Ammon's horn (tissue), 1 donor: ENCODE measurements at regions not wholly inside any gene's neighbourhood (a gene's known extent, or its start where the extent isn't known, plus 50 kb on each side); places are given as distances from the start of the nearest gene placed in this dataset.
"Not testable (repeated sequence)": the region's sequence is repeated elsewhere in the genome, so short reads cannot be mapped to it uniquely, and the experiment has no call there.

Experiments used
- DNase-seq: peaks from one replicate; pipeline ENCODE4 v3.0.0-alpha.2; 2016; ENCODE audit warnings: low spot score

- no peak for DNase-seq
Observed at GRCh38 chr10:5268743-5269142, 72.1 kb downstream of the AKR1C4 start.

- no peak for DNase-seq
Observed at GRCh38 chr10:5269791-5270190, 73.2 kb downstream of the AKR1C4 start.

DNA sequence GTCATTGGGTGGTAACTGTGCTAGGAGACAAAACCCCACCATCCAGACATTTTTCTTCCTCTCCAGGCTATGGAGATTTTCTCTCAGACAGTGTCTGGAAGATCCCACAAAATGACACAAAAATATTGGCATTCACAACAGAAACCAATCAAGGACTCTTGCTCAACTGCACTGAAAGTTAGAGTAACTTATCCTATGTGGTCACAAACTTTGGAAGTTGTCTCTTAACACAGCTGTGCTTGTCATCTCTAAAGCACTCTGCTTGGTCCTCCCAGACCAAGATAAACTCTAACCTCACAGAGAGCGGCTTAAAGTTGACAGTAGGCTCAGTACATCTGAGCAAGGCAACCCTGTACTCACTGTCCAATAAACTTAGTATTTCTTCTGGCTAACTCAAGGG, 74.9 kb downstream of the AKR1C4 start:
- DNase-seq, result no peak

DNA sequence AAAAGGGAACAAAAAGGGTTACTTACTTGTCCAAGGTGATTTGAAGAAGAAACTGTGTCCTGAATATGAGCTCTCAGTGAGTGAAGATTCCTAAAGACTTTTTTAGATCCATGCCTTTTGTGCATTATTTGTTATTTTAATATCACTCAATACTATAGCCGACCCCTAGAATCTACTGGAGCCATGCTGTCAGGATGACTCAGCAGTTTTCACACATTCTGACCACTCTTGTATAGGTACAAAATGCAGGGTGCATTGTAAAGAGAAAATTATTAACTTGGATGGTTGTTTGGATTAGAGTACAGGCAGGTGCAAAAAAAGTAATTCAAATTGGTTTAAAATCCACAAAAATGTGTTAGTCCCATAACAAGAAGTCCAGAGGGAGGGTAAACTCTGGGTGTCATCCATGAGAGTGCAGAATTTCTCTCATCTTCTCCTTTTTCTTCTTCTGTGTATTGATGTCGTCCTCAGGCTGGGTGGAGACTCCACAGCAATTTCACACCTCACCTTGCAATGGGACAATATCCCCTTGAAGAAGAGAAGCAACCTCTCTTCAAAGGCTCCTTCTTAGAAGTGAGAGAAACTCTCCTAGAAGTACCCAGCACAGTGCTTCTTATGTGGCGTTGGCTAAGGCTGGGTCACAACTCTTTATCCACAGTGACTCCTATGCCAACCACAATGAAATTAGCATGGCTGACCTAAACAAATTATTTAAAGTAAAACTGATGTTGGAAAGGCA, 75.6 kb downstream of the AKR1C4 start:
- DNase-seq, result no peak

DNA sequence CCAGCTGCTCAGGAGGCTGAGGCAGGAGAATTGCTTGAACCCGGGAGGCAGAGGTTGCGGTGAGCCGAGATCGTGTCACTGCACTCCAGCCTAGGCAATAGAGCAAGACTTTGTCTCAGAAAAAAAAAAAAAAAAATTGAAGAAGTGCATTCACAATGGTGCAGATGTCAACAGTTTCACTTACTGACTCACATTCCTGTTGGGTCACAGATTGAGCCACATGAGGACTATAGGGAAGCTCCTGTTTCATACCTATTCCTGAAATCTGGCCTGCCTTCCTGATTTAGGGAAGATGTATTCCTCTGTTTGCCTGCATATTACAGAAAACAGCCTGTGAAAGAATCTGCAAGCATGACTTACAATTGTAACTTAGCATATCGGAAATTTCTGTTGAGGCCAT, 78.2 kb downstream of the AKR1C4 start:
- DNase-seq, result no peak

GRCh38 chr10:5281356-5281755, 83.4 kb upstream of the UCN3 start:
- DNase-seq, result no peak

- no peak for DNase-seq
Observed at GRCh38 chr10:5282137-5282536, 82.6 kb upstream of the UCN3 start.

DNA sequence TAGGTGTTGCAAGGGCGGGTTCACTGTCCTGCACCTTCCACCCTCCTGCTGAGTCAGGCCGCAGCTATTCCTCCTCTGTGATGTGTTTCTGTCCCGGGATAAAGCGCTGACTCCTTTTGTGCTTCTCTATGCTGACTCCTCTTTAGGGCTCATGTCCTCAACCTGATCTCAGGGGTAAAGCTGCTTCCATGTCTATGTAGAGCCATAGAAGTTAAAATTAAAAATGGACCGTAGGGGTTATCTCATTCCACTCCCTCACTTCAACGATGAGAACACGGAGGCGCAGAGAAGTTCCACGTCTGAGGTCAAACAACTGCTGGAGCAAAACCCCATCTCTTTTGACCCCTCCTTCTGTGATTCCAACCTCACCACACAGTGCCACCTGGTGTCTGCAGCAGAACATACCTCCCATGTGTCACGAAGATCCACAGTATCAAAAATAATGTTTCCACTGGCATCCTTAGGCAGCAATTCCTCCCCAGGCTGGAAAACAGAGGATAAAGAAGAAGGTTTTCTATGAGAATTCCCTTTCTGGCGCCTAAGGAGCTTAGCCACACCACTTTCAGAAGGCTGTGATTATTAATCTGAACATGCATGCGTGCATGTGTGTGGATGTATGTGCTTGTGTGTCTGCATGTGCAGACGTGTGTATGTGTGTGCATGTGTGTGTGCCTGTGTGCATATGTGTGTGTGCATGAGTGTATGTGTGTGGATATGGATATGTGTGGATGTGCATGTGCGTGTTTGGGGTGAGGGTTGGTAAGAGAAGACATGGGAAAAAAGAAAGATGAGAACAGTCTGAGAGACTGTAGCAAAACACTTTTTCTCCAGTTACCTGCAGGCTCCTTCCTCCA, 81.2 kb upstream of the UCN3 start:
- DNase-seq, result peak; percentile 52

- no peak for DNase-seq
Observed at GRCh38 chr10:5284311-5285057, 80.3 kb upstream of the UCN3 start.

GRCh38 chr10:5285186-5285585, 79.6 kb upstream of the UCN3 start:
- DNase-seq, result no peak

DNA sequence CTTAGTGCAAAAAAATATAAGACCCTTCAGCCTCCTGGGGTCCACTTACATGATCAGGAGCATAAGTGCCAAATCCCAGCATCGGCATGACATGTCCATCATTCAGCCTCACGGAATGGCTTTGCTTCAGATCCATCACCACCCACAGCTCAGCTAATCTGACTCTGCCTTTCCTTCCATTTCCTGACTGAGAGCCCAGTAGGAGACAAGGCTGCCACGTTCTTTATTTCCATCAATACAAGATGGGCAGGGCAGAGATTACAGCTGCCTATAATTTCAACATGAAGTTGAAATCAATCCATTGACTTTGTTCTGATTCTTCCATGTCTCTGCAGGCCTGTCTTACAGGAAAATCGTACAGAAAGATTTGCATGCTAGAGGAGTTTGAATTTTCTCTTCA, 76.4 kb upstream of the UCN3 start:
- DNase-seq, result no peak

GRCh38 chr10:5289228-5289627, 75.5 kb upstream of the UCN3 start:
- not testable (repeated sequence) for DNase-seq

GRCh38 chr10:5291501-5292195, 73.1 kb upstream of the UCN3 start:
- DNase-seq, result no peak

DNA sequence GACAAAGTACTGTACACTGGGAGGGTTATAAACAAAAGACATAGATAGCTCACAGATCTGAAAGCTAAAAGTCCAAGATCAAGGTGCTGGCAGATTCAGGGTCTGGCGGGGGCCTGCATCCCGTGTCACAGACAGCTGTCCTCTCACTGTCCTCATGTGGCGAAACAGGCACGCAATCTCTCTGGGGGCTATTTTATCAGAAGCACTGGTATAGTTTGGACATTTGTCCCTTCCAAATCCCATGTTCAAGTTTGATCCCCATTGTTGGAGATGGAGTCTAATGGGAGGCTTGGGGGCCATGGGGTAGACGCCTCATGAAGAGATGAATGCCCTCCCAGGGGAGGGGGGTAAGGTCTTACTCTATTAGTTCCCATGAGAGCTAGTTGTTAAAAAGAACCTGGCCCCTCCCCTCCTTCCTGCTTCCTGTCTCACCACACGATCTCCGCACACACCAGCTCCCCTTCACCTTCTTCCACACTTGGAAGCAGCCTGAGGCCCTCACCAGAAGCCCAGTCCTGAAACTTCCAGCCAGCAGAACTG, 72.5 kb upstream of the UCN3 start:
- no peak for DNase-seq

- not testable (repeated sequence) for DNase-seq
Observed at GRCh38 chr10:5292970-5293369, 71.8 kb upstream of the UCN3 start.

- no peak for DNase-seq
Observed at GRCh38 chr10:5293691-5294550, 70.8 kb upstream of the UCN3 start.

GRCh38 chr10:5297466-5297865, 67.3 kb upstream of the UCN3 start:
- DNase-seq, result no peak

DNA sequence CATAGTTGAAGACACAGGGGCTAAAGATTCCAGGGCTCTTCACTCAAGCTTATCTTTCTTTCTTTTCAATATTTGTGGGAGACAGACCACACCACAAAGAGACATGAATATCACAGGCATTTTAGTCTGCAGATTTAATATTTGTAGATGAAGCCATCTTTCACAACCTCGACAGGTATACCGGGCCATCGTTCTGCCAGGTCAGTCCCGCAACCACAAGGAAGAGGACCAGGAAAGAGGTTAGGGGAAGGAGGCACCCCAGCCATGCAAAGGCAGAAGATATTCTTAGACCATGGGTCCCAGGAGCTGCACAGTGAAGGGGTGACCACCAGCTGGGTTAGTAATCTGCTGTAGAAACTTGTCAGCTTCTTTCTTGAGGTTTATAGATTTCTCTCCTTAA, 66.8 kb upstream of the UCN3 start:
- no peak for DNase-seq

- DNase-seq, result no peak
Observed at GRCh38 chr10:5299950-5300349, 64.8 kb upstream of the UCN3 start.

- DNase-seq, result no peak
Observed at GRCh38 chr10:5303504-5303903, 61.3 kb upstream of the UCN3 start.

DNA sequence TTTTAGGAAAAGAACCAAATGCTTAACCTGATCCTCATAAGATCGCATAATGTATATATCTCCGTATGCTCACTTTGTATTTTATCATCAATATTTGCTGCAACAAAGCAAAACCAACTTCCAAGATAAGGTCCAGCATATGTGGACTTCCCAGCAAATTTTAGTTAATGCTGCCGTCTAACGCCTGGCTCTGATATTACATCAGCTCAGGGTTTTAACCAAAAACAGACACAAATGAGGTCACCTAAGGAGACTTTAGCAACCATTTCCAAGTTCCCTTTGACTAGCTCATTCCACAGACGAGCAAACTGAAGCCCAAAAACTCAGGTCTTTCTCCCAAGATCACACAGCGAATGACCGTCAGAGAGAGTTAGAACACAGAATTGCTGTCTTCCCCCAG, 59.4 kb upstream of the UCN3 start:
- no peak for DNase-seq
